ENCODE measurements at regions not wholly inside any gene's neighbourhood (a gene's known extent, or its start where the extent isn't known, plus 50 kb on each side); places are given as distances from the start of the nearest gene placed in this dataset.

- TF ChIP-seq, protein P1, sequence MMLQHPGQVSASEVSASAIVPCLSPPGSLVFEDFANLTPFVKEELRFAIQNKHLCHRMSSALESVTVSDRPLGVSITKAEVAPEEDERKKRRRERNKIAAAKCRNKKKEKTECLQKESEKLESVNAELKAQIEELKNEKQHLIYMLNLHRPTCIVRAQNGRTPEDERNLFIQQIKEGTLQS (IDR thresholded peaks at IDR 0.05): no peak
- TF ChIP-seq, protein P1 (CRISPR knock-in tag; conservative IDR thresholded peaks at IDR 0.05): no peak
- TF ChIP-seq ZNF449 (CRISPR knock-in tag; IDR thresholded peaks at IDR 0.05): no peak
- no peak for TF ChIP-seq ZNF780A (CRISPR knock-in tag; IDR thresholded peaks at IDR 0.05)
- no peak for TF ChIP-seq MCM7 (IDR thresholded peaks at IDR 0.05)
Measured at GRCh38 chr2:62284471-62284870, 88.6 kb downstream of the B3GNT2 start (continued).

GRCh38 chr2:62283147-62283546 lies 87.2 kb downstream of the B3GNT2 start:
- Histone ChIP-seq H2AFZ (ENCODE audit: low read depth, low read length) (no peak overlapping the region), H3K9ac (ENCODE audit: insufficient read depth in 1 of 2, low read depth in 2 of 2, low read length in 2 of 2) (no peak overlapping the region), H3K4me3 (no peak overlapping the region), H3K4me1 (replicated peaks in 1 of 2; ENCODE audit: control insufficient read depth in 2 of 2, insufficient read depth in 2 of 2, low read length in 2 of 2) (peaks cover 10 to 15% of the 10 kb centered on the region in 2 experiments), H3K36me3 (ENCODE audit: control insufficient read depth, insufficient read depth, low read length) (no peaks in the 10 kb centered on the region), H4K20me1 (replicated peaks; ENCODE audit: control insufficient read depth, insufficient read depth, low read length) (no peaks in the 10 kb centered on the region), H3K27ac (ENCODE audit: extremely low read depth, low read depth, low read length) (no peak overlapping the region), H3K9me1 (ENCODE audit: control insufficient read depth, insufficient read depth, low read length) (no peaks in the 10 kb centered on the region), H3K4me2 (ENCODE audit: insufficient read depth, low read length) (no peak overlapping the region), H3K27me3 (ENCODE audit: control insufficient read depth in 2 of 2, insufficient read depth in 2 of 2, low read length in 2 of 2) (no peaks in the 10 kb centered on the region), H3K9me3 (replicated peaks; ENCODE audit: control insufficient read depth, insufficient read depth, low read depth, low read length) (peaks cover 12% of the 10 kb centered on the region), H3K79me2 (ENCODE audit: control insufficient read depth, insufficient read depth, low read length) (no peaks in the 10 kb centered on the region)
- BruUV-seq (replicated peaks): no TSS peak
- CTCF ChIA-PET (ENCODE audit: low intra/inter-chr PET ratio): no interaction called here
- FAIRE-seq (peak; percentile 32), DNase-seq (ENCODE audit: extremely low read depth in 1 of 4, low spot score in 3 of 4) (no peak), ATAC-seq (no peak)
- WGBS (ENCODE audit: insufficient coverage, low coverage, missing lambda C conversion rate): 29% methylated on average over 1 of the region's 1 CpG
- in situ Hi-C loops (cut with MboI) (no loop called here), intact Hi-C loops (cut with micrococcal nuclease) (no loop called here)
- POLR2A ChIA-PET: no interaction called here
- TF ChIP-seq ZNF780A (CRISPR knock-in tag; IDR thresholded peaks at IDR 0.05) (no peak), STAG1 (CRISPR knock-in tag; IDR thresholded peaks at IDR 0.05; ENCODE audit: borderline replicate concordance) (no peak), BRF1 (IDR thresholded peaks at IDR 0.05; ENCODE audit: borderline replicate concordance, extremely low read depth, insufficient read length) (no peak), BHLHE40 (IDR thresholded peaks at IDR 0.05; ENCODE audit: low read length) (no peak), MTA2 (IDR thresholded peaks at IDR 0.05; ENCODE audit: low read depth) (no peak), FOXJ2 (tag; IDR thresholded peaks at IDR 0.05) (no peak), RBM25 (IDR thresholded peaks at IDR 0.05; ENCODE audit: low read depth, low read length, severe bottlenecking) (peak; percentile 83), HIVEP1 (CRISPR knock-in tag; IDR thresholded peaks at IDR 0.05) (no peak), ZBTB26 (CRISPR knock-in tag; IDR thresholded peaks at IDR 0.05) (no peak), RERE (CRISPR knock-in tag; IDR thresholded peaks at IDR 0.05; ENCODE audit: borderline replicate concordance) (no peak)
